Activated CD4-positive, alpha-beta memory T cell treated with anti-CD3 and anti-CD28 coated beads for 36 hours (primary cell): ENCODE measurements at regions not wholly inside any gene's neighbourhood (a gene's known extent, or its start where the extent isn't known, plus 50 kb on each side); places are given as distances from the start of the nearest gene placed in this dataset.

Experiments
- CTCF ChIA-PET: fragments of 350-600 bp; sonication (Branson Sonifier 250); formaldehyde crosslinking; loops from one replicate; lab custom pipeline; 2021; ENCODE audit warnings: antibody characterized with exemption, inconsistent platforms; lab: Charles Lee
- POLR2A ChIA-PET: fragments of 350-600 bp; sonication (Branson Sonifier 250); formaldehyde crosslinking; loops from one replicate; lab custom pipeline; 2021; ENCODE audit warnings: antibody characterized with exemption; lab: Charles Lee
- DNase-seq: peaks from one replicate; pipeline ENCODE4 v3.0.0-alpha.2; 2020
- H3K27ac Mint-ChIP-seq: one replicate; pipeline ENCODE4 v1.8.0; 2021; ENCODE audit warnings: mixed read lengths
- H3K27me3 Mint-ChIP-seq: one replicate; pipeline ENCODE4 v1.8.0; 2021; ENCODE audit warnings: mixed read lengths
- H3K36me3 Mint-ChIP-seq: one replicate; pipeline ENCODE4 v1.8.0; 2021; ENCODE audit warnings: mixed read lengths
- H3K4me1 Mint-ChIP-seq: one replicate; pipeline ENCODE4 v1.8.0; 2021; ENCODE audit warnings: low read depth, mixed read lengths
- H3K4me3 Mint-ChIP-seq: one replicate; pipeline ENCODE4 v1.8.0; 2021; ENCODE audit warnings: mild to moderate bottlenecking, mixed read lengths
- H3K9me3 Mint-ChIP-seq: one replicate; pipeline ENCODE4 v1.8.0; 2021; ENCODE audit warnings: mixed read lengths
- intact Hi-C: fragments of 100-400 bp; cut with micrococcal nuclease; formaldehyde crosslinking; loops from one replicate; pipeline ENCODE4 v1.15.1; 2023

- DNase-seq = no peak
- no peaks in the 10 kb centered on the region for H3K4me1 Mint-ChIP-seq
- H3K4me3 Mint-ChIP-seq = no peak overlapping the region
- H3K36me3 Mint-ChIP-seq = no peaks in the 10 kb centered on the region
- ChIA-PET CTCF (no interaction called here), POLR2A (no interaction called here)
- H3K9me3 Mint-ChIP-seq = no peaks in the 10 kb centered on the region
- intact Hi-C loops = no loop called here
- H3K27ac Mint-ChIP-seq = no peak overlapping the region
- no peaks in the 10 kb centered on the region for H3K27me3 Mint-ChIP-seq
These were observed 131.7 kb downstream of the TEX36 start for GRCh38 chr10:125551247-125551646.

DNA sequence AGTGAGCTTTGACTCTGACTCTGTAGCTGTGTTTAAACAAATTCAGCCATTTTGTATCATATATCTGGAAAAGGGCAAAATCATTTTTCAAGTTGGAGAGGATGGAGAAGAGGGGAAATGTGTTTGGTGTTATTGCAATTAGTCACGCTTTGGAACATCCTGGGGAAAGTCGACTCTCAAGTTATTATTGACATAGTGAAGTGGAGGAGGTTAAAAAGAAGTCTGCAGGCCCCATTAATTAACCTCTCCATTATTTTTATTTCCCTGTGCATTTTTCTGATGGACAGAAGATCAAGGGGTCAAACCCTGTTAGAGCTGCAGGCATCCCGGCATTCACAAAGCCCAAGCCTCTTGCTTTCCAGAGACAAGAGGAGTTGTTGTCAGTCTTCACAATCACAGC lies 132.6 kb downstream of the TEX36 start:
- no peak overlapping the region for H3K27ac Mint-ChIP-seq
- H3K9me3 Mint-ChIP-seq = no peaks in the 10 kb centered on the region
- no peak for DNase-seq
- H3K4me1 Mint-ChIP-seq = no peaks in the 10 kb centered on the region
- no peak overlapping the region for H3K4me3 Mint-ChIP-seq
- intact Hi-C loops = no loop called here
- no peaks in the 10 kb centered on the region for H3K27me3 Mint-ChIP-seq
- ChIA-PET POLR2A (no interaction called here), CTCF (no interaction called here)
- no peaks in the 10 kb centered on the region for H3K36me3 Mint-ChIP-seq

DNA sequence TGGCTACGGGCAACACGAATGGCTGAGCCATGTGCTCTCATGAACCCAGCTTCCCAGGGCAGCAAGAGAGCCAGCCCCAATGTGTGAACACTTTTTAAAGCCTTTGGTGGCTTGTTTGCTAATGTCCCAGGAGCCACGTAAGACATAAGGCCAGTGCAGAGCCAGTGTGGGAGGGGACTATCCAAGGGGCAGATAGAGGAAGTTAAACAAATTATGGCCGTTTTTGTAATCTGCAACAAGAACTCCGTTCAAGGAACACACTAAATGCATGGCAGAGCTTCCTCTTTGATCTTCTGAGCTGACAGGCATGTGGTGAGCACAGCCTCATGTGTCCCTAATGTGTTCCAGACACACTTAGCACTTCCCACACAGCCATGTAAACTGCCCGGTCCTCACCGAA lies 133.3 kb downstream of the TEX36 start:
- ChIA-PET POLR2A (no interaction called here), CTCF (no interaction called here)
- no peaks in the 10 kb centered on the region for H3K9me3 Mint-ChIP-seq
- no peak overlapping the region for H3K27ac Mint-ChIP-seq
- H3K27me3 Mint-ChIP-seq = no peaks in the 10 kb centered on the region
- intact Hi-C loops = no loop called here
- no peak overlapping the region for H3K4me3 Mint-ChIP-seq
- H3K4me1 Mint-ChIP-seq = no peaks in the 10 kb centered on the region
- no peaks in the 10 kb centered on the region for H3K36me3 Mint-ChIP-seq
- DNase-seq = no peak

DNA sequence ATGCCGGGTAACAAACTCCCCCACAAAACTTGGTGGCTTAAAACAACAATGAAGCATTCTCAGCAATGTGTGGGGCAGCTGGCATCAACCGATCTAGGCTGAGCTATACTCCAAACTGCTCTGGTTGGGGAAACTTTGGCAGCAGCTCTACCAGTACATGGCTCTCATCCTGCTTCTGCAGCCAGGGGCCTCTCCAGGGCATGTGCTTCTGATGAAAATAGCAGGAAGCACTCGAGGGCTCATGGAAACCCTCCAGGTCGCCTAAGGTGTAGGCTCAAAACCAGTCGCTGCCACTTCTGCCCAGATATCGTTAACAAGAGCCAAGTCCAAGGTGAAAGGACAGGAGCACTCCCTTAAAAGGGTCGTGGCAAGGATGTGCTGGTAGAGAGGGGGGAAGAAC lies 134.1 kb downstream of the TEX36 start:
- no peaks in the 10 kb centered on the region for H3K9me3 Mint-ChIP-seq
- H3K36me3 Mint-ChIP-seq = no peaks in the 10 kb centered on the region
- no peak for DNase-seq
- ChIA-PET POLR2A (no interaction called here), CTCF (no interaction called here)
- no peak overlapping the region for H3K4me3 Mint-ChIP-seq
- H3K27me3 Mint-ChIP-seq = no peaks in the 10 kb centered on the region
- intact Hi-C loops = no loop called here
- no peaks in the 10 kb centered on the region for H3K4me1 Mint-ChIP-seq
- H3K27ac Mint-ChIP-seq = no peak overlapping the region

DNA sequence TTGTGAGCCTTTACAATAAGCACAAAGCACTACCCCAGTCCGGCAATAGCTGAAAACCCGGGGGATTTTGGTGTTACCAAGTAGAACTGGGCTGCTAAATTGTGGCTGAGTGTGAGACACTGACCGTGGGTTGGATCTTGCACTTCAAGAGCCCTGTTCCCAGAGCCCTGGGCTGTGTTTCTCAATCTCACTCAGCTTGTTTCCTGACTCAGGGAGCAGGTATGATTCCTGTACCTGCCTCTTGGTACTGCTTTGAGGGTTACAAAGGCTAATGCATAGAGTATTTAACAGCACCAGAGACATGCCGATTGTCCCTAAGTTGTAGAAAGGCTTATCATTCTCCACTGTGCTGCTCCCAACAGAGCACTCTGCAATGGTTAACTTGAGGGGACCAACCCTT lies 134.6 kb downstream of the TEX36 start:
- Mint-ChIP-seq H3K4me3 (no peak overlapping the region), H3K4me1 (no peaks in the 10 kb centered on the region), H3K36me3 (no peaks in the 10 kb centered on the region), H3K27me3 (no peaks in the 10 kb centered on the region), H3K9me3 (no peaks in the 10 kb centered on the region), H3K27ac (no peak overlapping the region)
- ChIA-PET POLR2A (no interaction called here), CTCF (no interaction called here)
- DNase-seq = no peak
- intact Hi-C loops = no loop called here

- ChIA-PET CTCF (interaction anchor here (0.6 kb wide), 1 partner anchor 1809 kb away, joined by 3 read pairs; no protein-coding TSS in a partner anchor), POLR2A (no interaction called here)
- H3K36me3 Mint-ChIP-seq = no peaks in the 10 kb centered on the region
- H3K27me3 Mint-ChIP-seq = no peaks in the 10 kb centered on the region
- H3K4me1 Mint-ChIP-seq = no peaks in the 10 kb centered on the region
- intact Hi-C loops = no loop called here
- DNase-seq = no peak
- no peaks in the 10 kb centered on the region for H3K9me3 Mint-ChIP-seq
- H3K4me3 Mint-ChIP-seq = no peak overlapping the region
- H3K27ac Mint-ChIP-seq = no peak overlapping the region
These were observed 135.8 kb downstream of the TEX36 start for GRCh38 chr10:125547010-125547650.

GRCh38 chr10:125543796-125544195 lies 139.2 kb downstream of the TEX36 start:
- no peak overlapping the region for H3K4me3 Mint-ChIP-seq
- H3K27me3 Mint-ChIP-seq = peaks cover 2% of the 10 kb centered on the region
- ChIA-PET CTCF (no interaction called here), POLR2A (no interaction called here)
- no peaks in the 10 kb centered on the region for H3K4me1 Mint-ChIP-seq
- no peaks in the 10 kb centered on the region for H3K36me3 Mint-ChIP-seq
- H3K9me3 Mint-ChIP-seq = no peaks in the 10 kb centered on the region
- DNase-seq = no peak
- intact Hi-C loops = no loop called here
- no peak overlapping the region for H3K27ac Mint-ChIP-seq

GRCh38 chr10:125538947-125539731 lies 143.8 kb downstream of the TEX36 start:
- no peaks in the 10 kb centered on the region for H3K36me3 Mint-ChIP-seq
- peaks cover 4% of the 10 kb centered on the region for H3K27me3 Mint-ChIP-seq
- H3K27ac Mint-ChIP-seq = no peak overlapping the region
- intact Hi-C loops = no loop called here
- POLR2A ChIA-PET = no interaction called here
- no peaks in the 10 kb centered on the region for H3K9me3 Mint-ChIP-seq
- no peaks in the 10 kb centered on the region for H3K4me1 Mint-ChIP-seq
- DNase-seq = no peak
- CTCF ChIA-PET = no interaction called here
- H3K4me3 Mint-ChIP-seq = no peak overlapping the region

- H3K9me3 Mint-ChIP-seq = no peaks in the 10 kb centered on the region
- ChIA-PET POLR2A (no interaction called here), CTCF (no interaction called here)
- H3K4me1 Mint-ChIP-seq = no peaks in the 10 kb centered on the region
- H3K27me3 Mint-ChIP-seq = peaks cover 4% of the 10 kb centered on the region
- no peak overlapping the region for H3K4me3 Mint-ChIP-seq
- intact Hi-C loops = no loop called here
- no peaks in the 10 kb centered on the region for H3K36me3 Mint-ChIP-seq
- H3K27ac Mint-ChIP-seq = no peak overlapping the region
- DNase-seq = no peak
These were observed 146.7 kb downstream of the TEX36 start for GRCh38 chr10:125536236-125536635.

DNA sequence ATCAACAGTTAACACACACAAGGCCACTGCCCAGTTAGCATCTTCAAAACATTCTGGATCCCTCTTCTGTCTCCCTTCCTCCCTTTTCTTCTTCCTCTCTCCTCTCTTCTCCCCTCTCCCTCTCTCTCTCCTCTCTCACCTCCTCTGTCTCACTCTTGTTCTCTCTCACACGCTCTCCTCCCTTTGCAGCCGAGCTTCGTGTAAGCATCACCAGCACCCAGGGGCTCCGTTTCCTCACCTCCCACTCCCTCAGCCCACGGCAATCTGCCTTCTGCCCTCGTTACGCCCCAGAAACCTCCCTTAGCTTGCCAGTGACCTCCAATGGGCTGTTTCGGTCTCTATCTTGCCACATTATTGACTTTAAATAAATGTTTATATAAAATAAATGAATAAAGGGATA lies 147.4 kb downstream of the TEX36 start:
- ChIA-PET POLR2A (interaction anchor here (0.5 kb wide), 1 partner anchor 94 kb away, joined by 5 read pairs; no protein-coding TSS in a partner anchor), CTCF (no interaction called here)
- H3K27ac Mint-ChIP-seq = no peak overlapping the region
- peaks cover 4% of the 10 kb centered on the region for H3K27me3 Mint-ChIP-seq
- no peak for DNase-seq
- intact Hi-C loops = no loop called here
- H3K36me3 Mint-ChIP-seq = no peaks in the 10 kb centered on the region
- no peak overlapping the region for H3K4me3 Mint-ChIP-seq
- H3K9me3 Mint-ChIP-seq = no peaks in the 10 kb centered on the region
- H3K4me1 Mint-ChIP-seq = no peaks in the 10 kb centered on the region

DNA sequence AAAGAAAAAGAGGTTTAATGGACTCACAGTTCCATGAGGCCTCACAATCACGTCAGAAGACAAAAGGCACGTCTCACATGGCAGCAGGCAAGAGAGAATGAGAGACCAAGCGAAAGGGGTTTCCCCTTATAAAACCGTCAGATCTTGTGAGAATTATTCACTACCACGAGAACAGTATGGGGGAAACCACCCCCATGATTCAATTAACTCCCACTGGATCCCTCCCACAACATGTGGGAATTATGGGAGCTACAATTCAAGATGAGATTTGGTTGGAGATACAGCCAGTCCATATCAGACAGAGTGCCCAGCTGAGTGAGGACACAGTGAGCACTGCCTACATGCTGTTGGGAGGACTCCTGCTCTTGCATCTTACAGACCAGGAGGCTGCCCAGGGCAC lies 148.4 kb downstream of the TEX36 start:
- ChIA-PET CTCF (no interaction called here), POLR2A (no interaction called here)
- Mint-ChIP-seq H3K27me3 (peaks cover 4% of the 10 kb centered on the region), H3K27ac (no peak overlapping the region), H3K36me3 (no peaks in the 10 kb centered on the region), H3K9me3 (no peaks in the 10 kb centered on the region), H3K4me1 (no peaks in the 10 kb centered on the region), H3K4me3 (no peak overlapping the region)
- DNase-seq = no peak
- intact Hi-C loops = no loop called here

- Mint-ChIP-seq H3K27me3 (peaks cover 3% of the 10 kb centered on the region), H3K36me3 (no peaks in the 10 kb centered on the region), H3K27ac (no peak overlapping the region), H3K4me1 (no peaks in the 10 kb centered on the region), H3K9me3 (no peaks in the 10 kb centered on the region), H3K4me3 (no peak overlapping the region)
- intact Hi-C loops = no loop called here
- no peak for DNase-seq
- ChIA-PET POLR2A (no interaction called here), CTCF (no interaction called here)
These were observed 149.1 kb downstream of the TEX36 start for GRCh38 chr10:125533866-125534265.

DNA sequence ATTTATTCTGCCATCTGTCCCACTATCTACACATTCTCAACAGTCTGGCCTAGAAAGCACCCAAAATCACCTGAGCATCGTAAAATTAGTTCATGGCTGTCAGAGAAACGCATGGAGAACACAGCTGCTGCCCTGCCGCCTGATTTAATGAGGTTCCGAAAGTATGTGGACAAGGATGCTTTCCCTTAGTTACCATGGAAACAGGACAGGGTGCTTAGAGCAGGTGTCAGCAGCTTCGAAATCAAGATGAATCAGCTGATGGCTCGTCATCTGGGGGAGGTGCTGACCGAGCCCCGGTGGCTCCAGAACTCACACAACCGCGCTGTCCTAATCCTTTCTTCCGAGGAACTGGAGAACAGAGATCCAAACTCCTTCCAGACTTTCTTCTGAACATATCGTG lies 151.5 kb downstream of the TEX36 start:
- ChIA-PET CTCF (no interaction called here), POLR2A (no interaction called here)
- no peaks in the 10 kb centered on the region for H3K4me1 Mint-ChIP-seq
- no peak overlapping the region for H3K4me3 Mint-ChIP-seq
- H3K36me3 Mint-ChIP-seq = no peaks in the 10 kb centered on the region
- no peaks in the 10 kb centered on the region for H3K27me3 Mint-ChIP-seq
- intact Hi-C loops = no loop called here
- no peaks in the 10 kb centered on the region for H3K9me3 Mint-ChIP-seq
- no peak overlapping the region for H3K27ac Mint-ChIP-seq
- DNase-seq = no peak
